Lower leg skin (tissue), 4 donors: ENCODE measurements at regions not wholly inside any gene's neighbourhood (a gene's known extent, or its start where the extent isn't known, plus 50 kb on each side); places are given as distances from the start of the nearest gene placed in this dataset.

Source experiments
- DNase-seq, 2 donors: peaks; one replicate each; pipeline ENCODE4 v3.0.0-alpha.2; 2019; ENCODE audit warnings: low spot score in 2 of 2
- H3K4me3 ChIP-seq: fragments of 200-600 bp; sonication (generic); 2 replicates; pipeline ENCODE4 v1.5.1; 2017; ENCODE audit warnings: mild to moderate bottlenecking, low read depth; ENCODE audit not compliant: poor library complexity, severe bottlenecking
- POLR2A ChIP-seq, 2 donors: fragments of 450-650 bp; IDR thresholded peaks; one replicate each; pipeline ENCODE4 v1.6.1; 2016 to 2017; ENCODE audit warnings: antibody characterized with exemption in 2 of 2, mild to moderate bottlenecking in 1 of 2, moderate library complexity in 1 of 2
- WGBS, 2 donors: methylation state at CpG; one replicate each; pipeline ENCODE4 v1.1.5; 2018; 5-methylcytosine and 5-hydroxymethylcytosine counted together
- intact Hi-C: fragments of 100-400 bp; cut with DNase I; formaldehyde crosslinking; loops from one replicate; pipeline ENCODE4 v1.15.0; 2023; ENCODE audit warnings: low total_unique reads
- TF ChIP-seq, protein P1 (sequence below), 3 donors: fragments of 450-650 bp; IDR thresholded peaks; one replicate each; pipeline ENCODE4 v1.5.1; 2016; ENCODE audit warnings: antibody characterized with exemption in 3 of 3, mild to moderate bottlenecking in 3 of 3, moderate library complexity in 2 of 3

DNA sequence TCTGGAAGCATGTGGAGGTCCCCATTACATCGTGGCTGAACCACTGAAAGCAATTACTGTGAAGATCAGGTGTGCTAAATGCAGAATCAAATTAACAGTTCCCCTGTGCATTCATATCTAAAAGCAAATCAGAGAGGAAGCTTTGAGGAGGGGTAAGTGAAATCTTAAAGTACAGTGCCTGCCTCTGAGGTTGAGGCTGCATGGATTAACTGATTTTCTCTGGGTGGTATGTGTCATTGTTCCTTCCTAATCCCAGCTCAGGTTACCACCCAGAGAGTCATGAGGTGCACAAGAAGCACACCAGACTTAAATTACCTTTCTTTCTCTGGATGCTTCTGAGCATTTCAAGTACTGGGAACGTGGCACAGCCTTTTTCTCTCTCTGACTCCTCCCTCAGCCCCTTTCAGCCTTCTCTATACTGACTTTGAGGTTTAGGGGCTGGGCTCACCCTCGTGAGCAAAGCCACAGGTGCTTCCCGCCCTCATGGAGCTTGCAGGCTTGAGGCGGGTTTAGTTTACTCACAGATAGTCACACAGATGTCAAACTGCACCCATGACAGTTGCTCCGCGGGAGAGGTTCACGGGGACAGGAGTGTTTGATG lies 237.6 kb upstream of the CRY1 start:
- H3K4me3 ChIP-seq, result no peak overlapping the region
- DNase-seq, result no peak
- no peak for TF ChIP-seq POLR2A (IDR thresholded peaks at IDR 0.05)
- TF ChIP-seq, protein P1, sequence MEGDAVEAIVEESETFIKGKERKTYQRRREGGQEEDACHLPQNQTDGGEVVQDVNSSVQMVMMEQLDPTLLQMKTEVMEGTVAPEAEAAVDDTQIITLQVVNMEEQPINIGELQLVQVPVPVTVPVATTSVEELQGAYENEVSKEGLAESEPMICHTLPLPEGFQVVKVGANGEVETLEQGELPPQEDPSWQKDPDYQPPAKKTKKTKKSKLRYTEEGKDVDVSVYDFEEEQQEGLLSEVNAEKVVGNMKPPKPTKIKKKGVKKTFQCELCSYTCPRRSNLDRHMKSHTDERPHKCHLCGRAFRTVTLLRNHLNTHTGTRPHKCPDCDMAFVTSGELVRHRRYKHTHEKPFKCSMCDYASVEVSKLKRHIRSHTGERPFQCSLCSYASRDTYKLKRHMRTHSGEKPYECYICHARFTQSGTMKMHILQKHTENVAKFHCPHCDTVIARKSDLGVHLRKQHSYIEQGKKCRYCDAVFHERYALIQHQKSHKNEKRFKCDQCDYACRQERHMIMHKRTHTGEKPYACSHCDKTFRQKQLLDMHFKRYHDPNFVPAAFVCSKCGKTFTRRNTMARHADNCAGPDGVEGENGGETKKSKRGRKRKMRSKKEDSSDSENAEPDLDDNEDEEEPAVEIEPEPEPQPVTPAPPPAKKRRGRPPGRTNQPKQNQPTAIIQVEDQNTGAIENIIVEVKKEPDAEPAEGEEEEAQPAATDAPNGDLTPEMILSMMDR (IDR thresholded peaks at IDR 0.05), result no peak
- 64 to 73% methylated on average over 8 of the region's 8 CpGs for WGBS, 2 donors
- intact Hi-C loops, result no loop called here

DNA sequence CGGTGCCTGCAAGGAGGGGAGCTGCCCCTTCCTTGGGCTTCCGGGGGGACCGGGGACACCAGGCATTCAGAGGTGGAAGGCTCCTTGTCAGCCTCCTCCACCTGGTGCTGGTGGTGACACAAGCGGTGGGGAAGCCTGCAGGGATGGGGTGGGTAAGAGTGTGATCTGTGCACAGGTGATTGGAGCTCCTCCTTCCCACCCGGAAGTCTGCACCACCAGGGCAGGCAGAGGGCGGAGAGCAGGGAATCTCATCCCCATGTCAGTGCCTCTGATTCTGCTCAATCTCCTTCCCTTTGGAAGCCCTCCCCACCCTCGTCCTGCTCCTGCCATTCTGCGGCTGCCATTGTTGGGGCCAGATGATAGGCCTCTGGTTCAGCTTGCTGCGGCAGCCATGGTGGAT lies 238.1 kb upstream of the CRY1 start:
- 81 to 86% methylated on average over 9 of the region's 9 CpGs for WGBS, 2 donors
- H3K4me3 ChIP-seq, result no peak overlapping the region
- no peak for DNase-seq
- TF ChIP-seq, protein P1 (IDR thresholded peaks at IDR 0.05), result no peak
- TF ChIP-seq POLR2A (IDR thresholded peaks at IDR 0.05), result no peak
- intact Hi-C loops, result no loop called here

DNA sequence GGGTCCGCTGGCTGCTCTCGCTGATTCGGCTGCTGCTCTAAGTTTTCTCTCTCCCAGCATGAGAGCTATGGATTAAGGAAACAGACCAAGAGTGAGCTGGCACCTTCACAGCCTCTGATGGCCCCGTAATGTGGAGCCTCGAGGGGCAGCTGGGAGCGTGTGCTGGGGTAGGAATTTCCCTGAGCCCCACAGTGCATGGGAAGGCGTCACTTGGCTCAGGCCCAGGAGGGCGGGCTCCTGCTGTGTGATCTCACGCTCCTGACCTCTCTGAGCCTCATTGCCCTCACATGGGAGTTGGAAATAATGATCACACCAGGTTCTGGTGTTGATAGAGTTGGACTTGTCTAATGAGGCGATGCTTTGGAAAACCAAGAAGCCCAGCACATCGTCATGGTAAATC lies 238.6 kb upstream of the CRY1 start:
- no peak for DNase-seq
- TF ChIP-seq, protein P1 (IDR thresholded peaks at IDR 0.05), result no peak
- TF ChIP-seq POLR2A (IDR thresholded peaks at IDR 0.05), result no peak
- intact Hi-C loops, result no loop called here
- H3K4me3 ChIP-seq, result no peak overlapping the region
- 74 to 82% methylated on average over 10 to 11 of the region's 11 CpGs for WGBS, 2 donors

DNA sequence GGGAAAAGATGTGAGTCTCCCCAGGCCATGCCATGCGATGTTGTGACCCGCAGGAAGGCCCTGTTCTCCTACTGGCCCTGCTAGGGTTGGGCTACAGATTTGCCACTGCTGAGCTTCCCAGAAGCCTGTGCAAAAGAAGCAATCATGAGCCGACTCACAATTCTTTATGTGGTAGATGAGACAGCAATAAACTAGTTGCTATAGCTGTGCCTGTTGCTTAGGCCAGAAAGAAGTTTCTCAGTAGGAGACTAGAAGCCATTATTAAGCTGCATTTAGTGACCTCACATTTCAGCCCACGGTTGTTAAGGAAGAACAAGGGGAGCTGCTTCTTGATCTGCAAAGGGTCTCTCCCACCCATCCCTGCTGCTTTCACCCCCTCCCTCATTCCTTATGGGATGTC lies 239.4 kb upstream of the CRY1 start:
- DNase-seq, result no peak
- TF ChIP-seq, protein P1 (IDR thresholded peaks at IDR 0.05), result no peak
- no peak for TF ChIP-seq POLR2A (IDR thresholded peaks at IDR 0.05)
- WGBS, 2 donors, result 77 to 83% methylated on average over 4 of the region's 4 CpGs
- intact Hi-C loops, result no loop called here
- no peak overlapping the region for H3K4me3 ChIP-seq

DNA sequence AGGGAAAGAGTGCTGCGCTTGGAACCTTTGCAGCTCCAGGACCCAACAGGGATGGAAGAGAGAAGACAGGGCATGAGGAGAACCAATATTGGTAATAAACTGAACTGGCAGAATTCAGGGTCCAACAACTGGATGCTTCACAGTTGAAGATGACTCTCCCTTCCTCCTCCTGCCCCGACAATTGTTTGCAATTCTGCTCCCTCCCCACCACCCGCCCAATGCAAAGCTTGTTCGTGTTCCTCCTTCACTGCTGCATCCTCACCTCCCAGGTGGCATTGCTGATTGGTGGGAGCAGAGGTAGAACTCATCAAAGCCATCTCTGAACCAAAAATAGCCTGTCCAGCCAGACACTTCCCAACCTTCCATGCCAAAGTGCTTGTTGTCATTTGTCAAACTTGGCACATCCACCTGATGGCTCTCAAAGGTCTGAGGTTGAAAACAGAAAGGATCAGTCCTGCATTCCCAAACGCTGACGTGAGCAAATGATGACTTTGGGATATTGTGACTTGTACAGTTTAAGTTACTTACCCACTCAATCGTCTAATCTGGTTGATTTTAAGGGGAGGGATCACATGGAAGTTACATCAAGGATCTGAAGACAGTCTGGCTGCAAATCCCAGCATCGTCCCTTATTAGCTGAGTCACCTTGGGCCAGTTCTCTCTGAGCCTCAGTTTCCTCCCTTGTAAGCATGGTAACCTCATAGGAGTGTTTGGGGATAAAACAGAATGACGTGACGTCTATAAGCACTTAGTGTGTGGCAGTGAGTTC lies 242.6 kb upstream of the CRY1 start:
- intact Hi-C loops, result no loop called here
- DNase-seq, result no peak
- 84 to 88% methylated on average over 10 of the region's 10 CpGs for WGBS, 2 donors
- TF ChIP-seq, protein P1 (IDR thresholded peaks at IDR 0.05), result no peak
- no peak for TF ChIP-seq POLR2A (IDR thresholded peaks at IDR 0.05)
- no peak overlapping the region for H3K4me3 ChIP-seq
